Astrocyte (in vitro differentiated cells and primary cell): ENCODE measurements at regions not wholly inside any gene's neighbourhood (a gene's known extent, or its start where the extent isn't known, plus 50 kb on each side); places are given as distances from the start of the nearest gene placed in this dataset.

ENCODE experiments used
- DNase-seq: peaks from one replicate; pipeline ENCODE4 v3.0.0-alpha.2; 2010; ENCODE audit warnings: low read depth
- FAIRE-seq: peaks from 2 replicates; lab custom pipeline; 2011; peaks lifted over from hg19 to GRCh38; lab: Jason Lieb, UNC
- H2AFZ ChIP-seq: 2 replicates; pipeline ENCODE4 v1.6.0; 2012; ENCODE audit warnings: low read depth, low read length, inconsistent platforms
- H3K27ac ChIP-seq: 2 replicates; pipeline ENCODE4 v1.5.1; 2011; ENCODE audit warnings: low read depth, low read length, inconsistent platforms
- H3K27me3 ChIP-seq: 2 replicates; pipeline ENCODE4 v1.6.0; 2011; ENCODE audit warnings: low read length, inconsistent platforms; ENCODE audit not compliant: insufficient read depth
- H3K36me3 ChIP-seq: 2 replicates; pipeline ENCODE4 v1.5.1; 2011; ENCODE audit warnings: low read length, inconsistent platforms; ENCODE audit not compliant: insufficient read depth
- H3K4me1 ChIP-seq: 2 replicates; pipeline ENCODE4 v1.5.1; 2011; ENCODE audit warnings: low read length, inconsistent platforms; ENCODE audit not compliant: insufficient read depth
- H3K4me2 ChIP-seq: 2 replicates; pipeline ENCODE4 v1.6.0; 2012; ENCODE audit warnings: low read length, inconsistent platforms
- H3K4me3 ChIP-seq: 2 replicates; pipeline ENCODE4 v1.5.1; 2011; ENCODE audit warnings: low read depth, mild to moderate bottlenecking, low read length, inconsistent platforms; ENCODE audit not compliant: insufficient read depth
- H3K79me2 ChIP-seq: 2 replicates; pipeline ENCODE4 v1.6.0; 2012; ENCODE audit warnings: mild to moderate bottlenecking, low read length, inconsistent platforms; ENCODE audit not compliant: insufficient read depth
- H3K9ac ChIP-seq: 2 replicates; pipeline ENCODE4 v1.6.0; 2012; ENCODE audit warnings: mild to moderate bottlenecking, low read length, inconsistent platforms
- H3K9me3 ChIP-seq: 2 replicates; pipeline ENCODE4 v1.5.1; 2012; ENCODE audit warnings: low read depth, mild to moderate bottlenecking, low read length, inconsistent platforms; ENCODE audit not compliant: insufficient read depth
- H4K20me1 ChIP-seq: 2 replicates; pipeline ENCODE4 v1.6.0; 2012; ENCODE audit warnings: low read length, inconsistent platforms; ENCODE audit not compliant: insufficient read depth
- H3K27ac Mint-ChIP-seq: one replicate; pipeline ENCODE4 v1.8.0; 2021; ENCODE audit warnings: mild to moderate bottlenecking, mixed read lengths; ENCODE audit not compliant: unreplicated experiment
- H3K27me3 Mint-ChIP-seq: one replicate; pipeline ENCODE4 v1.8.0; 2021; ENCODE audit warnings: low read depth, mixed read lengths; ENCODE audit not compliant: unreplicated experiment
- H3K36me3 Mint-ChIP-seq: one replicate; pipeline ENCODE4 v1.8.0; 2021; ENCODE audit warnings: low read depth, mixed read lengths; ENCODE audit not compliant: unreplicated experiment
- H3K4me1 Mint-ChIP-seq: one replicate; pipeline ENCODE4 v1.8.0; 2021; ENCODE audit warnings: low read depth, mixed read lengths; ENCODE audit not compliant: unreplicated experiment
- H3K4me3 Mint-ChIP-seq: one replicate; pipeline ENCODE4 v1.8.0; 2021; ENCODE audit warnings: mild to moderate bottlenecking, moderate library complexity, mixed read lengths; ENCODE audit not compliant: unreplicated experiment
- H3K9me3 Mint-ChIP-seq: one replicate; pipeline ENCODE4 v1.8.0; 2021; ENCODE audit warnings: mild to moderate bottlenecking, mixed read lengths; ENCODE audit not compliant: unreplicated experiment
- CTCF ChIP-seq: IDR thresholded peaks from 2 replicates; pipeline ENCODE4 v1.5.1; 2011; ENCODE audit warnings: low read depth, mild to moderate bottlenecking, inconsistent platforms, low read length, moderate library complexity; ENCODE audit not compliant: insufficient read depth
- EZH2 ChIP-seq: IDR thresholded peaks from 2 replicates; pipeline ENCODE4 v1.6.1; 2012; ENCODE audit warnings: mild to moderate bottlenecking, low read length, inconsistent platforms; ENCODE audit not compliant: insufficient read depth

GRCh38 chr18:77366067-77366719 lies 116.5 kb downstream of the GALR1 start:
- Histone ChIP-seq H3K9me3 (peaks cover 7% of the 10 kb centered on the region), H3K4me3 (no peak overlapping the region), H3K4me2 (peak overlapping the region; percentile 83), H3K9ac (no peak overlapping the region), H3K79me2 (no peaks in the 10 kb centered on the region), H3K4me1 (peaks cover 3% of the 10 kb centered on the region), H3K27ac (peak overlapping the region; percentile 7), H2AFZ (no peak overlapping the region), H3K27me3 (no peaks in the 10 kb centered on the region), H4K20me1 (no peaks in the 10 kb centered on the region), H3K36me3 (no peaks in the 10 kb centered on the region)
- H3K4me1 Mint-ChIP-seq, result peaks cover 7% of the 10 kb centered on the region
- no peak for TF ChIP-seq EZH2
- no peak for TF ChIP-seq CTCF
- FAIRE-seq (no peak), DNase-seq (no peak)
- H3K9me3 Mint-ChIP-seq, result peaks cover 10% of the 10 kb centered on the region
- H3K27me3 Mint-ChIP-seq, result peaks cover 6% of the 10 kb centered on the region
- H3K36me3 Mint-ChIP-seq, result no peaks in the 10 kb centered on the region
- no peak overlapping the region for H3K4me3 Mint-ChIP-seq
- no peak overlapping the region for H3K27ac Mint-ChIP-seq

GRCh38 chr18:77366720-77367641 lies 117.3 kb downstream of the GALR1 start:
- peak overlapping the region; percentile 83 for H3K4me2 ChIP-seq
- H3K27ac ChIP-seq, result peak overlapping the region; percentile 54
- Mint-ChIP-seq H3K4me1 (peaks cover 7% of the 10 kb centered on the region), H3K9me3 (peaks cover 10% of the 10 kb centered on the region), H3K27me3 (peaks cover 6% of the 10 kb centered on the region), H3K4me3 (no peak overlapping the region), H3K36me3 (no peaks in the 10 kb centered on the region), H3K27ac (no peak overlapping the region)
- peak overlapping the region; percentile 59 for H3K9ac ChIP-seq
- no peaks in the 10 kb centered on the region for H3K36me3 ChIP-seq
- no peaks in the 10 kb centered on the region for H3K79me2 ChIP-seq
- H4K20me1 ChIP-seq, result no peaks in the 10 kb centered on the region
- peaks cover 3% of the 10 kb centered on the region for H3K4me1 ChIP-seq
- H3K27me3 ChIP-seq, result no peaks in the 10 kb centered on the region
- TF ChIP-seq EZH2, result no peak
- TF ChIP-seq CTCF, result no peak
- H2AFZ ChIP-seq, result peak overlapping the region; percentile 70
- H3K4me3 ChIP-seq, result peak overlapping the region; percentile 21
- FAIRE-seq (no peak), DNase-seq (peak; percentile 23)
- peaks cover 7% of the 10 kb centered on the region for H3K9me3 ChIP-seq
